Germinal center (tissue), 1 donor: ENCODE measurements at regions not wholly inside any gene's neighbourhood (a gene's known extent, or its start where the extent isn't known, plus 50 kb on each side); places are given as distances from the start of the nearest gene placed in this dataset.

ENCODE experiments used
- DNase-seq: peaks from one replicate; pipeline ENCODE4 v3.0.0; 2012; ENCODE audit warnings: mixed read lengths, low spot score

GRCh38 chr1:55484173-55484572, 269.0 kb upstream of the USP24 start:
- DNase-seq, result no peak

GRCh38 chr1:55483523-55483922, 268.4 kb upstream of the USP24 start:
- DNase-seq, result no peak

- DNase-seq, result no peak
These were observed 266.5 kb upstream of the USP24 start for GRCh38 chr1:55481634-55482033.

- no peak for DNase-seq
These were observed 265.0 kb upstream of the USP24 start for GRCh38 chr1:55480029-55480795.

GRCh38 chr1:55478742-55479141, 263.6 kb upstream of the USP24 start:
- no peak for DNase-seq

GRCh38 chr1:55477953-55478352, 262.8 kb upstream of the USP24 start:
- no peak for DNase-seq

- no peak for DNase-seq
These were observed 261.4 kb upstream of the USP24 start for GRCh38 chr1:55476445-55477015.

GRCh38 chr1:55474168-55474786, 259.1 kb upstream of the USP24 start:
- DNase-seq, result no peak

- DNase-seq, result no peak
These were observed 258.5 kb upstream of the USP24 start for GRCh38 chr1:55473661-55474060.

GRCh38 chr1:55472784-55473183, 257.6 kb upstream of the USP24 start:
- no peak for DNase-seq

GRCh38 chr1:55472115-55472514, 257.0 kb upstream of the USP24 start:
- DNase-seq, result no peak

- no peak for DNase-seq
These were observed 253.1 kb upstream of the USP24 start for GRCh38 chr1:55468142-55468795.

GRCh38 chr1:55466921-55467320, 251.8 kb upstream of the USP24 start:
- DNase-seq, result no peak

- DNase-seq, result no peak
These were observed 251.2 kb upstream of the USP24 start for GRCh38 chr1:55466373-55466772.

- DNase-seq, result no peak
These were observed 249.4 kb upstream of the USP24 start for GRCh38 chr1:55464550-55464949.

GRCh38 chr1:55463814-55464475, 248.8 kb upstream of the USP24 start:
- no peak for DNase-seq

- no peak for DNase-seq
These were observed 242.7 kb upstream of the USP24 start for GRCh38 chr1:55457874-55458273.

- DNase-seq, result no peak
These were observed 241.8 kb upstream of the USP24 start for GRCh38 chr1:55456971-55457370.

- no peak for DNase-seq
These were observed 233.1 kb upstream of the USP24 start for GRCh38 chr1:55448261-55448660.

GRCh38 chr1:55447488-55447887, 232.3 kb upstream of the USP24 start:
- no peak for DNase-seq

GRCh38 chr1:55446351-55446750, 231.2 kb upstream of the USP24 start:
- no peak for DNase-seq

- DNase-seq, result no peak
These were observed 230.3 kb upstream of the USP24 start for GRCh38 chr1:55445416-55445815.
